SK-N-SH treated with all-trans-retinoic acid at 6 μM for 48 hours (cell line): ENCODE measurements at regions not wholly inside any gene's neighbourhood (a gene's known extent, or its start where the extent isn't known, plus 50 kb on each side); places are given as distances from the start of the nearest gene placed in this dataset.

Experiments used
- ATAC-seq: fragments of 200-7000 bp; cut with Tn5 transposase; 3 replicates; pipeline ENCODE4 v1.9.1; 2020; ENCODE audit warnings: mild to moderate bottlenecking, moderate library complexity
- ARNTL ChIP-seq: fragments of 450-650 bp; formaldehyde crosslinking; IDR thresholded peaks from 2 replicates; pipeline ENCODE4 v1.5.0; 2020; ENCODE audit warnings: low read depth, mild to moderate bottlenecking, moderate library complexity, borderline replicate concordance
- BACH2 ChIP-seq: fragments of 250-450 bp; sonication (Bioruptor Pico); IDR thresholded peaks from 2 replicates; pipeline ENCODE4 v1.9.0; 2021; ENCODE audit warnings: mild to moderate bottlenecking, borderline replicate concordance
- CSDC2 ChIP-seq: fragments of 250-450 bp; sonication (Bioruptor Pico); IDR thresholded peaks from 2 replicates; pipeline ENCODE4 v1.5.0; 2020; ENCODE audit warnings: mild to moderate bottlenecking, moderate library complexity
- ESRRG ChIP-seq: fragments of 250-450 bp; sonication (Bioruptor Pico); IDR thresholded peaks from 2 replicates; pipeline ENCODE4 v1.6.1; 2021; ENCODE audit warnings: mild to moderate bottlenecking
- GLIS3 ChIP-seq: fragments of 250-450 bp; sonication (Bioruptor Pico); IDR thresholded peaks from 2 replicates; pipeline ENCODE4 v1.5.0; 2020; ENCODE audit warnings: mild to moderate bottlenecking, moderate library complexity
- ISL1 ChIP-seq: fragments of 250-450 bp; sonication (Bioruptor Pico); IDR thresholded peaks from 2 replicates; pipeline ENCODE4 v2.1.2; 2022; ENCODE audit warnings: mild to moderate bottlenecking, moderate library complexity
- PPARA ChIP-seq: fragments of 250-450 bp; sonication (Bioruptor Pico); IDR thresholded peaks from 2 replicates; pipeline ENCODE4 v1.5.0; 2020; ENCODE audit warnings: mild to moderate bottlenecking, borderline replicate concordance
- RARB ChIP-seq: fragments of 250-450 bp; sonication (Bioruptor Pico); IDR thresholded peaks from 2 replicates; pipeline ENCODE4 v1.8.0; 2021; ENCODE audit warnings: mild to moderate bottlenecking, moderate library complexity
- SNAI2 ChIP-seq: fragments of 250-450 bp; sonication (Bioruptor Pico); IDR thresholded peaks from 2 replicates; pipeline ENCODE4 v1.5.0; 2020; ENCODE audit warnings: mild to moderate bottlenecking, moderate library complexity
- TCF4 ChIP-seq: fragments of 250-450 bp; sonication (Bioruptor Pico); IDR thresholded peaks from 2 replicates; pipeline ENCODE4 v1.8.0; 2021; ENCODE audit warnings: mild to moderate bottlenecking, moderate library complexity, borderline replicate concordance
- TOX ChIP-seq: fragments of 250-450 bp; sonication (Bioruptor Pico); IDR thresholded peaks from 2 replicates; pipeline ENCODE4 v1.8.0; 2021; ENCODE audit warnings: mild to moderate bottlenecking, moderate library complexity, borderline replicate concordance
- ZC3H10 ChIP-seq: fragments of 250-450 bp; sonication (Bioruptor Pico); IDR thresholded peaks from 2 replicates; pipeline ENCODE4 v1.5.1; 2021; ENCODE audit warnings: mild to moderate bottlenecking, moderate library complexity
- ZFP3 ChIP-seq: fragments of 250-450 bp; sonication (Bioruptor Pico); IDR thresholded peaks from 2 replicates; pipeline ENCODE4 v1.5.0; 2020; ENCODE audit warnings: mild to moderate bottlenecking, moderate library complexity
- ZFP30 ChIP-seq: fragments of 450-650 bp; formaldehyde crosslinking; IDR thresholded peaks from 2 replicates; pipeline ENCODE4 v1.5.0; 2022; ENCODE audit warnings: mild to moderate bottlenecking, moderate library complexity
- ZNF565 ChIP-seq: fragments of 450-650 bp; formaldehyde crosslinking; conservative IDR thresholded peaks from 2 replicates; pipeline ENCODE4 v1.5.0; 2020; ENCODE audit warnings: low read depth, mild to moderate bottlenecking, moderate library complexity
- ZNF8 ChIP-seq: fragments of 450-650 bp; formaldehyde crosslinking; IDR thresholded peaks from 2 replicates; pipeline ENCODE4 v1.5.0; 2020; ENCODE audit warnings: mild to moderate bottlenecking, moderate library complexity
- TF ChIP-seq, protein P1 (sequence below): fragments of 250-450 bp; sonication (Bioruptor Pico); IDR thresholded peaks from 2 replicates; pipeline ENCODE4 v1.8.0; 2020; ENCODE audit warnings: mild to moderate bottlenecking, moderate library complexity, borderline replicate concordance
- TF ChIP-seq, protein P2 (sequence below): fragments of 250-450 bp; sonication (Bioruptor Pico); IDR thresholded peaks from 2 replicates; pipeline ENCODE4 v1.5.1; 2020; ENCODE audit warnings: low read depth, mild to moderate bottlenecking, moderate library complexity
- TF ChIP-seq, protein P3 (sequence below): fragments of 250-450 bp; sonication (Bioruptor Pico); IDR thresholded peaks from 2 replicates; pipeline ENCODE4 v1.8.0; 2021; ENCODE audit warnings: low read depth, mild to moderate bottlenecking, moderate library complexity, borderline replicate concordance
- TF ChIP-seq, protein P4 (sequence below): fragments of 250-450 bp; sonication (Bioruptor Pico); IDR thresholded peaks from 2 replicates; pipeline ENCODE4 v1.5.0; 2020; ENCODE audit warnings: mild to moderate bottlenecking, moderate library complexity

DNA sequence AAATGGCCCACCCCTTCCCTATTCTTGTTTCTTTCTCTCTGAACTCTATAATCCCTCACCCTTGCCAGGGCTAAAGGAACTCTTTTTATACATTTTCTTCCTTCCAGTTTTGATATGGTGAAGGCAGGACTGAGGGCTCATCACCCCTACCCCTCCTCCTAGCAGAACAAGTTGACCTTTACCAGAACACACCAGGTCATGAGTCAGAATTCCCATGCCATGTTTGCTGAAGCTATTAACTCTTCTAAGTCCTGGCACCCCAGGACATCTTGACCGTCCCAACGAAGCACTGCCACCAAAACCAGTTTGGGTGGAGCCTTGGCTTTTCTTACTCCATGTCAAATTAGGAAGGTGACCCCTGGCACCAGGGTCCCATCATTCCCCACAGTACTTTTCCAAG lies 57.5 kb upstream of the DYNLT3 start:
- TF ChIP-seq ISL1 (no peak), ZNF8 (CRISPR knock-in tag) (no peak), BACH2 (CRISPR knock-in tag) (no peak), GLIS3 (CRISPR knock-in tag) (no peak), ZC3H10 (no peak), ARNTL (no peak), PPARA (no peak), ZFP3 (CRISPR knock-in tag) (no peak), ZFP30 (CRISPR knock-in tag) (no peak), ZNF565 (CRISPR knock-in tag) (no peak), RARB (no peak), TOX (CRISPR knock-in tag) (no peak), TCF4 (CRISPR knock-in tag) (no peak), CSDC2 (CRISPR knock-in tag) (no peak)
- TF ChIP-seq, protein P1, sequence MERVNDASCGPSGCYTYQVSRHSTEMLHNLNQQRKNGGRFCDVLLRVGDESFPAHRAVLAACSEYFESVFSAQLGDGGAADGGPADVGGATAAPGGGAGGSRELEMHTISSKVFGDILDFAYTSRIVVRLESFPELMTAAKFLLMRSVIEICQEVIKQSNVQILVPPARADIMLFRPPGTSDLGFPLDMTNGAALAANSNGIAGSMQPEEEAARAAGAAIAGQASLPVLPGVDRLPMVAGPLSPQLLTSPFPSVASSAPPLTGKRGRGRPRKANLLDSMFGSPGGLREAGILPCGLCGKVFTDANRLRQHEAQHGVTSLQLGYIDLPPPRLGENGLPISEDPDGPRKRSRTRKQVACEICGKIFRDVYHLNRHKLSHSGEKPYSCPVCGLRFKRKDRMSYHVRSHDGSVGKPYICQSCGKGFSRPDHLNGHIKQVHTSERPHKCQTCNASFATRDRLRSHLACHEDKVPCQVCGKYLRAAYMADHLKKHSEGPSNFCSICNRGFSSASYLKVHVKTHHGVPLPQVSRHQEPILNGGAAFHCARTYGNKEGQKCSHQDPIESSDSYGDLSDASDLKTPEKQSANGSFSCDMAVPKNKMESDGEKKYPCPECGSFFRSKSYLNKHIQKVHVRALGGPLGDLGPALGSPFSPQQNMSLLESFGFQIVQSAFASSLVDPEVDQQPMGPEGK (CRISPR knock-in tag) = no peak
- TF ChIP-seq, protein P2, sequence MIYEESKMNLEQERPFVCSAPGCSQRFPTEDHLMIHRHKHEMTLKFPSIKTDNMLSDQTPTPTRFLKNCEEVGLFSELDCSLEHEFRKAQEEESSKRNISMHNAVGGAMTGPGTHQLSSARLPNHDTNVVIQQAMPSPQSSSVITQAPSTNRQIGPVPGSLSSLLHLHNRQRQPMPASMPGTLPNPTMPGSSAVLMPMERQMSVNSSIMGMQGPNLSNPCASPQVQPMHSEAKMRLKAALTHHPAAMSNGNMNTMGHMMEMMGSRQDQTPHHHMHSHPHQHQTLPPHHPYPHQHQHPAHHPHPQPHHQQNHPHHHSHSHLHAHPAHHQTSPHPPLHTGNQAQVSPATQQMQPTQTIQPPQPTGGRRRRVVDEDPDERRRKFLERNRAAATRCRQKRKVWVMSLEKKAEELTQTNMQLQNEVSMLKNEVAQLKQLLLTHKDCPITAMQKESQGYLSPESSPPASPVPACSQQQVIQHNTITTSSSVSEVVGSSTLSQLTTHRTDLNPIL = no peak
- TF ChIP-seq, protein P3, sequence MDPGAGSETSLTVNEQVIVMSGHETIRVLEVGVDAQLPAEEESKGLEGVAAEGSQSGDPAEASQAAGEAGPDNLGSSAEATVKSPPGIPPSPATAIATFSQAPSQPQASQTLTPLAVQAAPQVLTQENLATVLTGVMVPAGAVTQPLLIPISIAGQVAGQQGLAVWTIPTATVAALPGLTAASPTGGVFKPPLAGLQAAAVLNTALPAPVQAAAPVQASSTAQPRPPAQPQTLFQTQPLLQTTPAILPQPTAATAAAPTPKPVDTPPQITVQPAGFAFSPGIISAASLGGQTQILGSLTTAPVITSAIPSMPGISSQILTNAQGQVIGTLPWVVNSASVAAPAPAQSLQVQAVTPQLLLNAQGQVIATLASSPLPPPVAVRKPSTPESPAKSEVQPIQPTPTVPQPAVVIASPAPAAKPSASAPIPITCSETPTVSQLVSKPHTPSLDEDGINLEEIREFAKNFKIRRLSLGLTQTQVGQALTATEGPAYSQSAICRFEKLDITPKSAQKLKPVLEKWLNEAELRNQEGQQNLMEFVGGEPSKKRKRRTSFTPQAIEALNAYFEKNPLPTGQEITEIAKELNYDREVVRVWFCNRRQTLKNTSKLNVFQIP (CRISPR knock-in tag) = no peak
- TF ChIP-seq, protein P4, sequence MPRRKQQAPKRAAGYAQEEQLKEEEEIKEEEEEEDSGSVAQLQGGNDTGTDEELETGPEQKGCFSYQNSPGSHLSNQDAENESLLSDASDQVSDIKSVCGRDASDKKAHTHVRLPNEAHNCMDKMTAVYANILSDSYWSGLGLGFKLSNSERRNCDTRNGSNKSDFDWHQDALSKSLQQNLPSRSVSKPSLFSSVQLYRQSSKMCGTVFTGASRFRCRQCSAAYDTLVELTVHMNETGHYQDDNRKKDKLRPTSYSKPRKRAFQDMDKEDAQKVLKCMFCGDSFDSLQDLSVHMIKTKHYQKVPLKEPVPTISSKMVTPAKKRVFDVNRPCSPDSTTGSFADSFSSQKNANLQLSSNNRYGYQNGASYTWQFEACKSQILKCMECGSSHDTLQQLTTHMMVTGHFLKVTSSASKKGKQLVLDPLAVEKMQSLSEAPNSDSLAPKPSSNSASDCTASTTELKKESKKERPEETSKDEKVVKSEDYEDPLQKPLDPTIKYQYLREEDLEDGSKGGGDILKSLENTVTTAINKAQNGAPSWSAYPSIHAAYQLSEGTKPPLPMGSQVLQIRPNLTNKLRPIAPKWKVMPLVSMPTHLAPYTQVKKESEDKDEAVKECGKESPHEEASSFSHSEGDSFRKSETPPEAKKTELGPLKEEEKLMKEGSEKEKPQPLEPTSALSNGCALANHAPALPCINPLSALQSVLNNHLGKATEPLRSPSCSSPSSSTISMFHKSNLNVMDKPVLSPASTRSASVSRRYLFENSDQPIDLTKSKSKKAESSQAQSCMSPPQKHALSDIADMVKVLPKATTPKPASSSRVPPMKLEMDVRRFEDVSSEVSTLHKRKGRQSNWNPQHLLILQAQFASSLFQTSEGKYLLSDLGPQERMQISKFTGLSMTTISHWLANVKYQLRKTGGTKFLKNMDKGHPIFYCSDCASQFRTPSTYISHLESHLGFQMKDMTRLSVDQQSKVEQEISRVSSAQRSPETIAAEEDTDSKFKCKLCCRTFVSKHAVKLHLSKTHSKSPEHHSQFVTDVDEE (CRISPR knock-in tag) = no peak
- TF ChIP-seq, all 23 proteins: peak for 0
- no peak for ATAC-seq

DNA sequence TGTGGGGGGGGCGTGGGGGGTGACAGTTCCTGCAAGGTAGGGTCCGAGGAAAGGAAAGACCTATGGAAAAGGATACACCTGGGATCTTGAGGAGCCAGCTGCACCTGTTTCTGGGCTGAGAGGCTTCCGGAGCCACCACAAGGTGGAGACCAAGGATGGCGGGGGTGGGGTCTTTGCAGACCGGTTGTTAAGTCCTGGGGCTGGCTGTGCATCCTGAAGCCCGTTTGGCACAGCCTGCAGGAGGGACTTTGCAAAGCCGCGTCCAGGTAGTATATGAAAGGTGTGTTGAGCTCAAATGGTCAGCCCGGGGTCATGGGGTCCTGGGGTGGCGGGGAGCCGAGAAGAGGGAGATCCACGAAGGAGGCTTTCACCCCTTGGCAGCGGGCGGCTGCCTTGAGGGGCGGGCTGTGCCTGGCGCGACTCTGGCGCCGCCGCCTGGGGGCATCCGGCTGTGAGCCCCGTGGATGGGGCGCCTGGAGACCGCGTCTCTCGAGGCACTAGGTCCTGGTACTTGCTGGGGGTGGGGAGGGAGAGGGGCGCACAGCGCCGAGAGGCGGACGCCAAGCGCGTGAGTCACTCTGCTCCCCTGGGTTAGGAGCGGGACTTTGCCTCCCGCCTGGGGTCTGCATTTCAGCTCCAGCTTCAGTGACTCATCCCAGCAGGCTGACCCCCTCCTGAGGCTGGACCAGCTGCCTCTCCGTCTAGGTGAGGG lies 58.2 kb upstream of the DYNLT3 start:
- TF ChIP-seq CSDC2 (CRISPR knock-in tag) (no peak), ZNF8 (CRISPR knock-in tag) (no peak), TOX (CRISPR knock-in tag) (no peak), SNAI2 (CRISPR knock-in tag) (no peak), TCF4 (CRISPR knock-in tag) (no peak)
- TF ChIP-seq, protein P3 (CRISPR knock-in tag) = no peak
- peak; percentile 91 for ATAC-seq

DNA sequence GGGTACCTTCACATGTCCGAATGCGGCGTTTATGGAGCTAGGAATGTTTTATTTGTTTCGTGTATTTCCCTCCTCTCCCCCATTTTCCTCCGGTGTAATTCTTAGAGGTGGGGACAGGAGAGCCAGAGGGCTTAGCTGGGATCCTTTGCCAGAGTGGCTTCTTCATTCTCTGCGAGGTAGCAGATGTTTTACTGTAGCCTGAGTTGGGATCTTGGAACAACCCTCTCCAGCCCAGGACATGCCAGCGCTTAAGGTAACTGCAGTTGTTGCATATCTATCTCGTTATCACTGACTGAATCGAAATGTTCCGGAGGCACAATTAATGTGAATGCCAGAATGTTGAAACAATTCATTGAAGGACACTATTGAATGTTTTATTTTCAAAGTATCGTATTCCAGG lies 59.0 kb upstream of the DYNLT3 start:
- TF ChIP-seq ZNF565 (CRISPR knock-in tag) (no peak), ZC3H10 (no peak), ESRRG (no peak), ZFP30 (CRISPR knock-in tag) (no peak), ZFP3 (CRISPR knock-in tag) (no peak)
- peak; percentile 65 for ATAC-seq
